ENCODE measurements at regions not wholly inside any gene's neighbourhood (a gene's known extent, or its start where the extent isn't known, plus 50 kb on each side); places are given as distances from the start of the nearest gene placed in this dataset.

DNA sequence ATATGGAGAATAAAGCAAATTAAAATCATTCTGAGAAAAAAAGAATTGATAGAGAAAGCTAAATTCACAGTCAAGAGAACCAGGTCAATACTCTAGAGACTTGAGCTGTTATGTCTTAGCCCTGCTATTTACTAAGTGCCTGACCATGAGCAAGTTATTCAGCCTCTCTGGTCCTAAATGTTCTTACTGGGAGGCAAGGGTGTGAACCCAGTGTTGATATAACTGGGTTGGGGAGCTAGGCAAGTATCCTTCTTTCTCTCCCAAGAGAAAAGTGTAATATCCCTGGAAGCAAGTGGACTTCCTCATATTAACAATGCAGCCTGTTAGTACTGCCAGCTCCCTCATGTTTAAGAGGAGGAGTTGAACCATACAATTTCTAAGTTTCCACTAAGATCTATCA, 488.9 kb upstream of the RASGRP1 start:
- DNase-seq = no peak

DNA sequence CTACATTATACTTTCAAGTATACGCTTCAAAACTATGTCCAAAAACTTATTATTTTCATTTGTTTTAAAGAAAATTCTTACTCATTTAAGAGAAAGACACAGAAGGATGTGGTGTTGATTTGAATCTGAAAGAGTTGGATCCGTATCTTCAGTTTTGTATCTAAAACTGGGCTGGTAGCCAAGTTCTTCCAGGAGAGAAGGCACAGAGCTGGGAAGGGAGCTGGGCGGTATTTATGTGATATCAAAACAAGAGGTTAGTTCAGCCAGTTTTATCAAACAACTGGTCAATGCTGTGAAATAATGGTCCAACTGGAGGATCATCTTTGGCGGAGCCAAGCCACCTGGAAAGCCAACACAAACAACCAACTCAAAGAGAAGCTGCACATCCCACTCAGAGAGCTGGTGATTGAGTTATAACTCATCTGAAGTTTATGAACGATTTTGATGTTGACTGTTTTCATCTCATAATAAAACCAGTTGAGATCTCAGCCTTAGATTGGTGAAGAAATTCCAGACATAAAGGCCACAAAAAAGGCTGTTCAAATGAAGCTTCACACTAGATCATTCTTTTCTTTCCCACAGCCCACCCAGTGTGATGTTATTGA, 489.6 kb upstream of the RASGRP1 start:
- DNase-seq = no peak

- no peak for DNase-seq
These were observed 491.7 kb upstream of the RASGRP1 start for GRCh38 chr15:39056357-39056756.

DNA sequence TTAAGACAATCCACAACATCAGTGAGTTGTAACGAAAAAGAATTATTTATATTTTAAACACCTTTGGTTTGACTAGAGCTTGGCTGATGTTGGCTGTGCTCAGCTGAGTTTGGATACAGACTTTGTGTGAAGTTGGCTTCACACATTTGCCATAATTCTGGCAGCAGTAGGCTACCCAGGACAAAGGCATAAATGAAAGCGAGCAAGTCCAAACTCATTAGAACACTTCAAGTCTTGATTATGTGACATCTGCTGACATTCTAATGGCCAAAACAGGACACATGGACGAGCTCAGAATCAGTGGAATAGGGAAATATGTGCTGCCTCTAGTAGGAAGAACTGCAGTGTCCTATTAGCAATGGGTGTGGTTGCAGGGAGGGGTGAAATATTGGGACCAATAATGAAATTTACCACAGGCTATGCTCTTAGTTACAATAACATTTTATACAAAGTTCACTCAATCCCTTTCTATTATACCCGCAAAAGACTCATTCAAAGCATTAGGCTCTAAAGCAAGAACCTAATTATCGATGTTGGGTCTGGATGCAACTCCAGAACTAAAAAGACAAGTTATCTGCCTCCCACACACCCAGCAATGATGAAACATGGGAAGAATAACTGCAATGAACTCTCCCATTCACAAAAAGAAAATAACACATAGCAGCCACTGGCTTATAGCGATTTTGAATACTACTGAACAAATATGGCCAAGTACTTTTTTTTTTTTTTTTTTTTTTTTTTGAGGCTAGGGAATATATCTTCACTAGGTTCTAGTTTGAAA, 493.9 kb upstream of the RASGRP1 start:
- no peak for DNase-seq

DNA sequence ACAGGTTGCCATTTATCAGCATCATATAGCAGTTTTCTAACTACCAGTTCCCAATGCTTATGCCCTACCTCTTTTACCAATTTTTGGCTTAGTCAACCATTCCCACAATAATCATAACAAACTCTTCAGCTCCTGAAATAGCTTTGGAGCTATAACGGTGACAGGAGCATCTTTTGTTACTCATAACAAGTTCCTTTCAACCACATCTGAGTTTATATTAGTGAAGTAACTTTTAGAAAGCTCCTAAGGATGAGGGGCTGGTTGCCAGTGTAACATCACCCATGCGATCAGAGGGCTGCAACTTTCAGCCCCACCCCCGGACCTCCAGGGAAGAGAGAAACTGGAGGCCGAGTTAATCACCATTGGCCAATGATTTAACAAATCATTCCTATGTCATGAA, 495.3 kb upstream of the RASGRP1 start:
- no peak for DNase-seq

- no peak for DNase-seq
These were observed 497.4 kb upstream of the RASGRP1 start for GRCh38 chr15:39061952-39062464.

DNA sequence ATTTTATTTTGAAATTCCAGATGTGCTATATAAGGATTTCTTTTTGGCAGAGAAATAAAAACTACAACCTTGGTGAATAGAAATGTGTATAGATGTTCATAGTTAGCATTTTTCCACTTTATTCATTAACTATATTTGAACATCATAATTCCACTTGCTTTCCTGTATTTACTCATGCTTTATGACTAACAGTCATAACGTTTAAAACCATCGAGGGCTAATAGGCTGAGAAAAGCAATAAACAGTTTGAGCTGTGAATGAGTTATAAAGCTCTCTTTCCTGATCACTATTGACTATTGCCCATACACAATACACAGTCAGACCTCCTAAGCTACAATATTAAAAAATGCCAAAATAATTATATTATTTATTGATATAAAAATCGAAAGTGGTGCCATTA, 502.1 kb upstream of the RASGRP1 start:
- DNase-seq = no peak

DNA sequence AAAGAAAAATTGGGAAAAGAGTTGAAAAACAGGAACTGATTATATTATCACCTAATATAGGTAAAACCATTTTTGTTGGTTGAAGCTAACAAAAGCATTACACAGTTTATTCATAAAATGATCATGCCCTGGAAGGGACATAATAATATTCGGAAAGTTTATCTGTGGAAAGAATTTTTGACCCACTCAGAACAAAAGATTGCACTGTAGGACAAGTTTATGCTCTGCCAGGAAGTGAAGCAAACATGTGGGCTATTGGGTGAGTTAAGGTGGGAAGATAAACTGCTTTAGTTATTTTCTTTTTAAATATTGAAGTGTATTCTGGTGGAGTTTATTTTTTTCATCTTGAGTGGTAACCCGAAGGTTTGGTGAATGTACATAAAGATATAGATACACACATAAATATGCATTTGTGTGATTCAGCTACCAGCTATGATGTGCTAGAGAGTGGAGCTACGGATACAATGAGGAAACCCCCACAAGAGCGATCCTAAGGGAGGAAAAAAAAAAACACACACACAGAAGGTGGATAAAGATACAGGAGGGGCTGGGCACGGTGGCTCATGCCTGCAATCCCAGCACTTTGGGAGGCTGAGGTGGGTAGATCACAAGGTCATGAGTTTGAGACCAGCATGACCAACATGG, 506.4 kb upstream of the THBS1 start:
- no peak for DNase-seq

- DNase-seq = no peak
These were observed 505.6 kb upstream of the THBS1 start for GRCh38 chr15:39075311-39075710.

DNA sequence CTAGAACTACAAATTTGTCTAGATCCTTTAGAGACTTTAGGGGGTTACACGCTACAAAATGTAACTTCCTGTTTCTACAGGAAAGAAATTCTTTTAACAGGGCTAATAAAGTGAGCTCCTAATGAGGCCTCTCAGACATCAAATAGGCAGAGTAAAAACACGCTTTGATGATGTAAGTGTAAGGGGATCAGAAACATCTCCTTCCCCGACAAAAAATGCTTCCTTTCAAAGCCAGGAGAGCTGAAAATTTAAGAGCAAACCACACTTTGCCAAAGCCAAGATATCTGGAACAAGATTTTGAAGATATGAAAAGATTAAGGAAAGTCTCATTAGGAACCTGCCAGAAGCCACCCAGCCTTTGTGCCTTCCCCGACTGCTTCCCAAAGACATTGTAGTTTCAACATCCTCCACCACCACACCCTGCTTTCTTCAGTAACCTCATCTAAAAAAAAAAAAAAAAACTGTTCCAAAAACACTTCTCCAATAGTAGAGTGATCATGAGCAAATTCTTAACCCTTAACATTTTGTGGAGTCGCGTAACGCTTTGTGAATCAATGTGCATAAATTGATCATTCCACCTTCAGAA, 505.0 kb upstream of the THBS1 start:
- DNase-seq = no peak

- no peak for DNase-seq
These were observed 502.9 kb upstream of the THBS1 start for GRCh38 chr15:39078026-39078425.

DNA sequence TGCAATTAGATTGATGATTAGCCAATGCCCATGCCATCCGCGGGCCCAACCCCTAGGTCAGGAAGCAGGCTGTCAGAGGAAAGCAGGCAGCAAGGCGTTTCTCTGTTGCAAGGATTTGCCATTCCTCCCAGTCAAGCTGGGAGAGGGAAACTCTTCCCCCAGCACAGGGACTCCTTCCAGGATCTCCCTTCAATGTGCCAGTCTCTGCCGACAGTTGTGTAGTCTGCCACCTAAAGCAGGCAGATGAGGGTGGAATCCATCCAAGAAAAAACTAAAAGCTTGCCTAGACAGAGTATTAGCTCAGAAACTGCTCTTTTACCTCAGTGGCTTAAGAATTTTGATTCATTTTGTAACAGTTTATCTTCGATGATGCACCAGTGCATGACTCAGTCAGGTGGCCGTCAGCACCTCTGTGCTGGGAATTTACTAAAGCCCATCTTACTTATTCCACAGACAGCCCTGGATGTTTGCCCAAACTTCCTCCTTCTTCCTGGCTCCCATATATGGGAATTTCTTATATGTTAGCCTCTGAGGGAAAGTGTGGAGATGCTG, 501.5 kb upstream of the THBS1 start:
- DNase-seq = no peak

GRCh38 chr15:39083213-39083612, 497.7 kb upstream of the THBS1 start:
- DNase-seq = peak; percentile 24

DNA sequence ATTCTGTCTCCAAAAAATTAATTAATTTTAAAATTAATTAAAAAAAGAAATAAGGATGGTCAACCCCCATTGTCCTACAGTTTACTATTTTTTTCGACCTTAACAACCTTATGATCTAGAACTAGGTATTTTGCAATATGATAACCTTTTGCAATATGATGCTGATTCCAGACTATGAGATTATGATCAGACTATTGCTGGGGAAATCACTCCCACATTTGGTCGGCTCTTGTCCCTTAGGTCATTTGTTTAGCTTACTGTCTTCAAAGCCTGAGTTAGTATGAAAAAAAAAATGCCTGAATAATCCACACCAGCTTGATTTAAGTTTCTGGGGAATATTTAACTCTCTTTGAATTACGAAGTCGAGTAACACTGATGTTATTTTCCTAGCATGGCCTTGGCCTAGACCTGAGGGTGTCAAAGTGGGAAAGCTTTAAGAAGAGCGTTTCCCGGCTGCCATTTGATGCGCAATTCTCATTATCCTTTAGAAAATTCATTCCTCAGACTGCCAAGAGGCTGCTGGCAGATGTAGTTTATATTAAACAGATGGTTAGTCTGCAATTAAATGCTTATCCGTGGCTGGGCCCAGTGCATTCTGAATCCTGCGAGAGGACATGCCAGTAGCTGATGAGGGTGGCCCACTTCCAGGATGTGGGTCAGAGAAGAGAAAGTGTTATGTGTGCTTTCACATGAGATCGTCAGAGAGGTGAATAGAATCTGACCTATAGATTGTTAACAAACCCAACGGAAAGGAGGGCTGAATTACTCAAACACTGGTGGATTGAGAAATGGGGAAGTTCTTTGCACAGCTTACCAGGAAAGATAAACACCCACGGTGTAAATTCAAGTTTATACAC, 496.0 kb upstream of the THBS1 start:
- peak; percentile 28 for DNase-seq

DNA sequence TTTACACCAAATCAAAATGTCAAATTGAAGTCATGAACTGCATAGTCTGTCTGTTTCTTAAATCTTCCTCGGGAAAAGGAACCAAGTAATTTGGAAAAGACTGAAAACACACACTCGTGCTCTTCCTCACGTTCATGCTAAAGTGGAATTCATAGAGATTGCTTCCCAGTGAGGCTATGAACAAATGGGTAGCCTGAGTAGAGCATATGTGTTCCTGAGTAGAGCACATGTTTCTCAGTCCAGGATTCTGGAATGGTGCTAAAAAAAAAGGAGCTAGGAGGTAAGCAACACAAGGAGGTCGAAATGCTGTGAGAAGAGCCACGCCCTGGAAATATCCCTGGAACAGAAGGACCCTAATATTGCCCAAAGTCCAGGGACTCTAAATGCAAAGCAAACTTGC, 494.2 kb upstream of the THBS1 start:
- DNase-seq = no peak

DNA sequence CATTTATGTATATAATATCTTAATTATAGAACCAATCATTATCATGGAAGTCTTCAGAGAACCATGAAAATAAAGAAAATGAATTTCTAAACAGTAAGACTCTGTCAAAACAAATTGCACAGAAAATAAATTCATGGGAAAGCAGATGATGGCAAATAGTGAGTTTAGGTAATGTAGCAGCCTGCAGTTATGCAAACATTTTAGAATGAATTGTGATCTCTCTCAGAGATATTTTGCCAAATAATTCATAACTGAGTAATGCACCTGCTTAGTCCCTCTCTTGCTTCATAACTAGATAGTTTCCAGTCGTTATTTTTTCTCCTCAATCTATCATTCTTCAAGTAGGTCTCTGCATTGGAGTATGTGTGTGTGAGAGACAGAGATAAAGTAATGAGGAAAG, 492.7 kb upstream of the THBS1 start:
- no peak for DNase-seq

GRCh38 chr15:39092354-39092753, 488.5 kb upstream of the THBS1 start:
- DNase-seq = no peak

DNA sequence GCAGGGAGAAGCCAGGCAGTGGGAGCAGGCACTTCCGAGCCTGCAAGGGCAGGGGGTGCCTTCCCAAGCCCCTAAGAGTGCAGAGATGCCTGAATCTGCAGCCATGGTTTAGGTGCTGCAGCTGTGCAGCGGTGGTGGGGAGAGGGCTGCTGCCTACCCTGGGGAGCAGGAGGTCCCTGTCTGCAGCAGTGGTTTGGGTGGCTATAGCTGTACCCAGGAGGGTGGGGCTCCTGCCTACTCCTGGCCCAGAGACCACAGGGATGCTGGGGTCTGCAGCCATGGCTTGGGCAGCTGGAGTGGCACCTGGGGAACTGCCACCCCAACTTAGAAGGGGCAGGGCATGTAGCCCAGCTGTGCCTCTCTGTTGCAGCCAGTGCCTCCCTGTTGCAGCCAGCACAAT, 488.1 kb upstream of the THBS1 start:
- no peak for DNase-seq

DNA sequence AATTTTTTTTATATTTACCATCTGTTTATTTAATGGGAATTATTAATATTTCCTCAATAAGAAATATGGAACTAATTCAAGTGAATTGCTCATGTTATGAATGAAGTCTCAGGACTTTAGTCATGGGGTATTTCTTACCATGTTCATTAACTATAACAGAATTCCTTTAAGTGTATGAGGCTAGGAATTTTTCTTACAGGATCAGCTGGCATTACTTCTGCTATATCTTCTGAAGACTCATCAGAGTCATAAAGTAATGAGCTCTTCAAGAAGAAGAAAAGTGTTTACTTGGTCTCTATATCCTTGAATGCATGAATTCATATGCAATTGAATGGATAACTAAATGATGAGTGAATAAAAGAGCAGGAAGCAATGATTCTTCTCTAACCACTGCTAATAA, 486.8 kb upstream of the THBS1 start:
- DNase-seq = no peak

DNA sequence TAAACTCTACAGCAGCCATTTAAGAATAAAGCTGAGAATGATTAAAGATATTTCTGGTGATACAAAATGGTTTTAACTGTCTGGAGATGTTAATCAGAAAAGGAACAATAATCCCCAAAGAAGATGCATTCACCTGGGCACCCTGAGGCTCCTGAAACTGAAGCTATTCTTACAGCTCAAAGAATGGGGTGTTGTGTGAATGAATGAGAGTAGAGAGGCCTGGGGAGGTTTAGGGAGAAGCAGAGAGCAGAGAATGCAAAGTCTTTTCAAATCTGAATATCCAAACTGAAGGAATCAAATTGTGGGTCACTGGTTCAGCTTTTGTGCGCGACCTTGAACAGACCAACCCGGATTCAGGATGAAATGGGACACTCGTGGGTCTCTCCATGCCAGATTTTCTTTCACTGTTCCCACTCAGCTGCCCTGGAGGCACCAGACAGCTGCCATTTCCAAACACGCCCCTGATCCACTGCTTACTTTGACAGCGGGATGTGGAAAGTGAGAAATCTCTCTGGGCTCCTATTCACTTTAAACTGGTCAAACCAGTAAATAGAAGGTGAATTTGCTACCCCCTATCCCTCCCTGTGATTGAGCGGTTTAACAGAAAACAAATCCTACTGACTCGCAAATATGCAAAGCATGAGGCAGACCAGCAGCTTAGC, 485.5 kb upstream of the THBS1 start:
- no peak for DNase-seq

GRCh38 chr15:39096608-39097205, 484.2 kb upstream of the THBS1 start:
- no peak for DNase-seq
